GM12891 (cell line): ENCODE measurements at regions not wholly inside any gene's neighbourhood (a gene's known extent, or its start where the extent isn't known, plus 50 kb on each side); places are given as distances from the start of the nearest gene placed in this dataset.

Source experiments
- PAX5 ChIP-seq: IDR thresholded peaks from 2 replicates; pipeline ENCODE4 v1.6.1; 2011; ENCODE audit warnings: low read length, moderate library complexity, mild to moderate bottlenecking; ENCODE audit not compliant: insufficient read depth, severe bottlenecking
- POLR2A ChIP-seq: IDR thresholded peaks from 2 replicates; pipeline ENCODE4 v1.6.1; 2011; ENCODE audit warnings: low read depth, low read length, control low read depth
- POLR2AphosphoS5 ChIP-seq: IDR thresholded peaks from 2 replicates; pipeline ENCODE4 v1.6.1; 2011; ENCODE audit warnings: low read depth, low read length, control low read depth
- POU2F2 ChIP-seq: IDR thresholded peaks from 2 replicates; pipeline ENCODE4 v1.6.1; 2011; ENCODE audit warnings: low read depth, mild to moderate bottlenecking, control low read depth, low read length, moderate library complexity
- SPI1 ChIP-seq: IDR thresholded peaks from 2 replicates; pipeline ENCODE4 v1.6.1; 2011; ENCODE audit warnings: low read depth, low read length, control low read depth
- TAF1 ChIP-seq: IDR thresholded peaks from 2 replicates; pipeline ENCODE4 v1.6.1; 2011; ENCODE audit warnings: low read depth, low read length, control low read depth

DNA sequence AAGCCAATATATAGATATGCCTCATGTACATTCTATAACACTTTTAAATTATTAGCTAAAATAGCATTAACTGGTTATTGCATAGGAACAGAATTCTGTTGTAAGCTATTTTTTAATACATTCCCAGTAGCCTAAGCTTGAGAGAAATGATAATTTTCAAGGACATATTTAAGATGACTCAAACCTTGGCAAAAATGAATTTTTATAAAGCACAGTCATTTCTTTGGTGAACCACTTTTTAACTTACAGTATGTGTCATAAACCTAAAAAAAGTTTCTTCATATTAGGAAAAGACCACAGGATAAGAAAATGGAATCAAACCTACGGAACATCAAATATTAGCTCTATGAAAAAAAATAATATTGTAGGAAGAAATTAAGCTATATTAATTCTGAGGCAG lies 986.3 kb downstream of the STIM2 start:
- TF ChIP-seq POU2F2: no peak
- no peak for TF ChIP-seq POLR2A
- no peak for TF ChIP-seq POLR2AphosphoS5
- TF ChIP-seq TAF1: no peak
- no peak for TF ChIP-seq PAX5
- no peak for TF ChIP-seq SPI1
